ENCODE measurements at regions not wholly inside any gene's neighbourhood (a gene's known extent, or its start where the extent isn't known, plus 50 kb on each side); places are given as distances from the start of the nearest gene placed in this dataset.

- Mint-ChIP-seq H3K4me1 (0 out of 3 replicates have a peak, but pooled peaks cover 3% of the 10 kb centered on the region), H3K4me3 (no peak overlapping the region), H3K9me3 (no peaks in the 10 kb centered on the region), H3K27ac (no peak overlapping the region), H3K36me3 (ENCODE audit: low read depth) (no peaks in the 10 kb centered on the region), H3K27me3 (ENCODE audit: insufficient read depth, low read depth, poor library complexity) (peaks cover 2% of the 10 kb centered on the region)
- Histone ChIP-seq H3K27ac (ENCODE audit: low read depth) (no peak overlapping the region), H3K9me2 (ENCODE audit: insufficient read depth) (no peaks in the 10 kb centered on the region), H3K4me2 (no peak overlapping the region), H3K4me1 (ENCODE audit: insufficient read depth) (no peaks in the 10 kb centered on the region), H3K4me3 (no peak overlapping the region), H2AFZ (no peak overlapping the region), H3K36me3 (ENCODE audit: insufficient read depth) (no peaks in the 10 kb centered on the region), H3F3A (replicated peaks; ENCODE audit: low read depth) (no peaks in the 10 kb centered on the region), H3K79me2 (replicated peaks; ENCODE audit: insufficient read depth) (no peaks in the 10 kb centered on the region), H4K20me1 (replicated peaks; ENCODE audit: insufficient read depth) (no peaks in the 10 kb centered on the region), H3K27me3 (ENCODE audit: insufficient read depth) (no peaks in the 10 kb centered on the region)
- TF ChIP-seq STAT1 (IDR thresholded peaks at IDR 0.05; ENCODE audit: unreplicated experiment) = no peak
- TF ChIP-seq JUNB (IDR thresholded peaks at IDR 0.05; ENCODE audit: unreplicated experiment) = no peak
- TF ChIP-seq CREB1 (CRISPR knock-in tag; IDR thresholded peaks at IDR 0.05; ENCODE audit: low read depth) = no peak
- no peak for TF ChIP-seq REST (IDR thresholded peaks at IDR 0.05; ENCODE audit: unreplicated experiment)
- no peak for TF ChIP-seq ZNF462 (CRISPR knock-in tag; IDR thresholded peaks at IDR 0.05)
- no peak for TF ChIP-seq ETS1 (IDR thresholded peaks at IDR 0.05)
- no peak for ATAC-seq
- DNase-seq (ENCODE audit: low spot score) = no peak
These were observed 204.1 kb upstream of the TOX3 start for GRCh38 chr16:52751035-52751434.

All from GM23338 (cell line).